ENCODE measurements at regions not wholly inside any gene's neighbourhood (a gene's known extent, or its start where the extent isn't known, plus 50 kb on each side); places are given as distances from the start of the nearest gene placed in this dataset.
A peak's percentile ranks its signal among the peaks of the same experiment; 100 is the strongest.

DNA sequence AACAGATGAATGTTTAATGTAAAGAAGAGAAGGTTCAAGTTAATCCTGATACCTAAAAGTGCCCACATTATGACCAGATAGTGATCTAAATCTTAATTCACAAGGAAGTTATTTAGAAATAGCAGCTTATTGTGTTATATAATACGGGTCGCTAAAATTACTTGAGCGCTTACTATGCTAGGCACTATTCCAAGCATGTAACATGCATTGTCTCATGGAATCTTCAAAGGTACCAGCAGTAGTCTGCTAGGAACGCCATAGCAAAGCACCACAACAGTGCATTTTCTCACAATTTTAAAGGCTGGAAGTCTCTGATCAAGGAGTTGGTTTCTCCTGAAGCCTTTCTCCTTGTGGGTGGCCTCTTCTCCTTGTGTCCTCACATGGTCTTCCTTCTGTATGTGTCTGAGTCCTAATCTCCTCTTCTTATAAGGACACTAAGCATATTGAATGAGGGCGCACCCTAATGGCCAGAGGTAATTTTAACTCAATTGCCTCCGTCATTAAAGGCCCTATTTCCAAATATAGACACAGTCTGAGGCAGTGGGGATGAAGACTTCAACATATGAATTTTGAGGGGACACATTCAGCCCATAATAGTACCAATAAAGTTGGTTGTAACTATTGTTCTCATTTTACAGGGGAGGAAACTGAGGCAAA lies 118.4 kb downstream of the LRRC30 start:
- no peak for DNase-seq (ENCODE audit: low spot score)

DNA sequence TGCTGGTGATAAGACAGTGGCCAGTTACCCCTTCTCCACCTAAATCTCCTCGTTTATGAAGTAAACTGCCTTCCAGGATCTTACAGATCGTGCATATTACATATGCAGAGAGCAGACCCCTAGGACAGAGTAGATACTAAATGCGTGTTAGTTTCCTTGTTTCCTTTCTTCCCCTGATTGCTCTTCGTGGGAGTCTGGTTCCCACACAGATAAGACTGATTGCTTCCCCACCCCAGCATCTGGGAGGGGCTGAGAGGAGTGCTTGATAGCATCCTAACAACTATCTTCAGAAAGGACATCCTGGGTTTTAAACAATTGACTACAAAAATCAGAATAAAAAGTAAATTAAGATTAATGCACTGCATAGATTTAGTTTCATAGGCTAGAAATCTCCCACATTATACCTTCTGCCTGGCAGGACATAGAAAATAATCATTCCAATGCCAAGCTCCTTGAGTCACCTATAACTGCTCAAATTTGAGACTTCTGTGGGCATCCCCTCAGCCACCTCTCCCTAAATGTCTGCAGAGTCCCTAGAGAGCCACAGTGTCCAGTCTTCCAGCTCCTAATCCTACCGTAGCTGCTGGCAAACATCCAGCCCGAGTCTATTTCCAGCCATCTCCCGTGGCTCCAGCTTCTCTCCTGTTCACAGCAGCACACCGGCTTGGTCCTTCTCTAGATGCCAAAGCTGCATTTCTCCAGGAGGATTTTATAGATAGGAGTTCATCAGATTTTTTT lies 128.3 kb downstream of the LRRC30 start:
- DNase-seq (ENCODE audit: low spot score) = no peak

DNA sequence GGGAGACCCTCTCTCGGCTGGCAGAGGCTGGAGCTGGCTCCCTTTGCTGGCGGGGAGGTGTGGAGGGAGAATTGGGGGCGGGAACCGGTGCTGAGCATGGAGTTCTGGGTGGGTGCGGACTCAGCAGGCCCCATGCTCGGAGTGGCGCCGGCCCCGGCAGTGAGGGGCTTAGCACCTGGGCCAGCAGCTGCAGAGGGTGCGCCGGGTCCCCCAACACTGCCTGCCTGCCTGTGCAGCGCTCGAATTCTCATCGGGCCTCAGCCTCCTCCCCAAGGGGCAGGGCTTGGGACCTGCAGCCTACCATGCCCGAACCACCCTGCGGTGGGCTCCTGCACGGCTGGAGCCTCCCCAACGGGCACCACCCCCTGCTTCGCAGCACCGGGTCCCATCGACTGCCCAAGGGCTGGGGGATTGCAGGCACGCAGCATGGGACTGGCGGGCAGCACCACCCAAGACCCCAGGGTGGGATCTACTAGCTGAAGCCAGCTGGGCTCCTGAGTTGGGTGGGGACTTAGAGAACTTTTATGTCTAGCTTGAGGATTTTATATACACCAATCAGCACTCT lies 129.8 kb downstream of the LRRC30 start:
- DNase-seq (ENCODE audit: low spot score) = no peak

DNA sequence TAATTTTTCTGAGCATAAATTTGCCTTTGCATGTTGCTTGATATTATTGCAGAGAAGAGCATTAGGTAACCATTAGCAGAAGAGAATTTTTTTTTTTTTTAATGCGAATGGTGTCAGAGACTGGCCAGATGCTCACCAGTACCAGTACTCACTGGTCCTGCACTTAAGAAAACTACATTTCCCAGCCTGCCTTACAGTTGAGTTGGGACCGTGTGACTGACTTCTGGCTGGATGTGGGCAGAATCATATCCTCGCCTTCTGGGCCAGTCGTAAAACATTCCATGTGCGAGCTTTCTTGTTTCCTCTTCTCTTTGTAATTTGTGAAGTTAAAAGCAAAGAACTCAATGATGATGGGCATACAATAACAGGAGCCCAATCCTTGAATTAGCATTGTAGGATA lies 132.4 kb downstream of the LRRC30 start:
- no peak for DNase-seq (ENCODE audit: low spot score)

DNA sequence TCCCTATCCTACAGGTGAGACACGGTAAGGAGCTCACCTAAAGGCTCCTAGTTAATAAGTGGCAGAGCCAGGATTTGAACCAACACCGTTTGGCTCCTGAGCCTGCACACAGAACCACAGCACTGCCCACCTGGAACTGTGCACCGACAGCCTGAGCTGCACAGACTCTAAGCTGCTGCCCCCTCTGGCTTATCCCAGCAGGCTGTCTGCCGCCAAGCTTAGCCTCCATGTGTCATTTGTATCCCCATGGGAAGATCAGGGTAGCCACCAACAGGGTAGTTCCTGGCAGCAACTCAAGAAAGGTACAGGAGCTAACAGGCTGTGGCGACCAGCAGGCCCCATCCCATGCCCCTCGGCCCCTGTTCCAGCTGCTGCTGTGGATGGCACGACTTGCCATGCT lies 135.7 kb downstream of the LRRC30 start:
- DNase-seq (ENCODE audit: low spot score) = no peak

DNA sequence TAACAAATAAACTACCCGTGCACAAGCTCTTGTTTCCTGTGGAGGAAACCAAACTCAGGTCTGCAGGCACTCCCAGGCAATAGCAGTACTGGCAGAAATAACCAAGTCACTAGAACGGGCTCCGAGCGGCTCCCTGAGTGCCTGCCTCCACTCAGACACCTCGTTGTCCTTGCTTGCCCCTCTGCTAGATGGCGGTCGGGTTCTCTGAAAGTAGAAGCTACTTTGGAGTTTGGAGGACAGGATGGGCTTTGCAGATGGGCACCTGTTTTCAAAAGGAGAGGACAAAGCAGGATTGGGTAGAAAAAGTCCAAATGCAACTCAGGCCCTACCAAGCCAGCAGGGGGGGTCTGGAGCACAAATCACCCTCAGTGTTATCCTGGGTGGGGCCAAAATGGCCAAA lies 136.4 kb downstream of the LRRC30 start:
- no peak for DNase-seq (ENCODE audit: low spot score)

DNA sequence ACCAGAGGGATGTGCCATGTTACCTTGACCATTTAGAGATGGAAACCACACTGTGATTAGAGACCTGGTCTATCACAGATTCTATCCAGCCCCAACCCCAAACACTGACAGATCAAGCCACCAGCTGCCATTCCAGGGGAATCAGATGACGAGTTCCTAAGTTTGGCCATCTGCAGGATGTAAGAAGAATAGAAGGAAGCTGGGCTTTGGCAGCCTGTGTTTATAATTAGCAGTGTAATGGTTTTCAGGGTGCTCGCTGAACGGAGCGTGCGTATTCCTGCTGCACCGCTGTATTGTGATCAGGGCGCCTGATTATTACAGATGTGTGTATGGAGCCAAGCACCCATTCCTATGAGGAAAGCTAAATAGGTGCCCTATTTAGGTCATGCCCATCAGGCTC lies 138.1 kb downstream of the LRRC30 start:
- peak; percentile 19 for DNase-seq (ENCODE audit: low spot score)

DNA sequence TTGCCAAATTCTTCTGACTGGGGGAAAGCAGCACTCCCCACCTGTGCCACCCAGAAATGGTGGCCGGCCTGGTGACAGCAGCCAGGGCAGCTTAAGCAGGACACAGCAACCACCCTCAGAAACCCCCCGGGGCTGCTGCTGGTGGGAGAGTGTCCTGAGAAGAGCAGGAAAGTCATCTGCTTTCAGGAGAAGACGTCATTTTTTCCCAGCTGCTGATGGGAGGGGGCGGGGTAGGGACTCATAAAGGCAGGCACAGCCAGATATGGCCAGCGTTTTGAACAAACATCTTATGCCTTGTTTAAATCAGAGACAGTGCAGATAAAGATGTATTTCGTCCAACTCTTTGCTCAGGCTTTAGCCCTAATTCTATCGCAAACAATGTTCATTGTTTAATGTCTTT lies 139.5 kb downstream of the LRRC30 start:
- peak; percentile 58 for DNase-seq (ENCODE audit: low spot score)

DNA sequence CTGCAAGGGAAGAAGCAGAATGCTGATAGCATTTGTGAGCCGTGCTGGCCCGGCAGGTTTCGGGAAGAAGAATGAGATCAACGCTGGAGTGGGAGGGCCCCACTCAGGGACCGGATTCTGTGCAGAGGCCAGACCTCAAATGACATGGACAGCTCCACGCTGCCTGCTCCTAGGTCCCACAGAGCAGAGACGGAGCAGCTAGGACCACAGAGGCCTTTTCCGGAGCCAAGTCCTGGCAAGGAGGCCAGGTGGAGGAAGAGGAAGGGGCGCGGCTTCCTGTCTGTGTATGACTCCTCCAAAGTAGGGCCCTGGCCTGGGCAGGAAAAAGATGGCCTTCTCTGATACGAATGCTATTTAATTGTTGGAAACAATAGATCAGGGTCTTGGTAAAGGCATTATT lies 139.9 kb downstream of the LRRC30 start:
- peak; percentile 51 for DNase-seq (ENCODE audit: low spot score)

DNA sequence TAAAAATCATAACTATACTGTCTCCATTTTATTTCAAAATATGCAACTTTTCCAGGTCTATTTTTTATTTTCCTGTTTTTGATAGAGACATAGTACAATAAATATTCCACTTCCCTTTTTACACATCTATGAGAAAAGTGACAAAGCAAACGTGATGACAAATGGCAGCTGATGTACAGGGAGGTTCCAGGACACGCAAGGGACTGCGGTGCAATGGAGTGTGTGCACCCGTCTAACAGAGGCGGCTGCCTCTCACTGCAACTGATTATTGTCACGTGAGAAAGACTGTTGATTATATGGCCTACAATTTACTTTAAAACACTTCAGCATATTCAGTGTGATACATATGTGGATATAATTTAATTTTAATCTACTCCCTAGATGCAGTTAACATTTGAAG lies 142.6 kb downstream of the LRRC30 start:
- DNase-seq (ENCODE audit: low spot score) = no peak

DNA sequence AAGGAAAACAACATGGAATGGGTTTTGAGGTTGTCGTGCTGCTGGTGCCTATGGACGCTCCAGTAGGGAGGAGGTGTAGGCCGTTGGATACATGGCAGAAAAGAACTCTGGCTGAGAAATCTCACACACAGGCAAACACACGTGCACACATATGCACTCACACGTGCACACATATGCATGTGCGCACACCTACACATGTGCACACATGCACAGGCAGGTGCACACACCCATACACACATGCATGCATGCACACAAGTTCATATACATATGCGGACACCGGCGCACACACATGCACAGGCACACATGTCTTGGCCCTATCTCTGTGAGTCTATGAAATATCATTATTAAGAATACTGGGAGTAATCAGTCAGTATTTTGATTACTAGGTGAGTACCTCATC lies 150.4 kb downstream of the LRRC30 start:
- no peak for DNase-seq (ENCODE audit: low spot score)

DNA sequence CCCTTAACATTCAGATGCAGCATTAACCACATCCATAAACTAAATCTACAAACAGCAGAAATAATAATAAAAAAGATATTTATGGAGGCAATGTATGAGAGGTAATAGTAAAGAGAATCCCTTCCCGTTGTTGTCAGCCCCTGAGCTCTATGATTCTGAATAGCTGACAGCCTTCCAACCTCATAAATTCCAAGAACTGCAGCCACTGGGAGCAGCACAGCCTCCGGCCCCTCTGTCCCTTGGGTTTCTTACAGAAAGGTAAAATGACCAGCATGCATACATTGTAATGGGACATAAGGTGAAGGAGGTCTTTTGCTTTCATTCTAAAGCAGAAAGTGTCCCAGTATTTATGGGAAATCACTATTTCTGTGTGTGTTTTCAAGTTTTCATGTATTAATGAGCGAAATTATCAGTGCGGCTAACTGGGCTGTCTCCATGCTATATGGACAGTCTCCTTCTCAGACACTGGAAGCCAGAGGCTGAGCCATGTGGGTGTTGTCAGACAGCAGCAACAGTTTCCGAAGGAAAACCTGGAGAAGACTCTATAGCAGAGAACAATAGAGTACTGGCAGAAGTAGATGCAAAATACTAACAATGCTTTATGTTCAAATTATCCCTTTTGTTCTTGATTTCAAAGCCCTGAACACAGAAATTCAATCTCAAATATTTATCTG lies 151.6 kb downstream of the LRRC30 start:
- DNase-seq (ENCODE audit: low spot score) = no peak

DNA sequence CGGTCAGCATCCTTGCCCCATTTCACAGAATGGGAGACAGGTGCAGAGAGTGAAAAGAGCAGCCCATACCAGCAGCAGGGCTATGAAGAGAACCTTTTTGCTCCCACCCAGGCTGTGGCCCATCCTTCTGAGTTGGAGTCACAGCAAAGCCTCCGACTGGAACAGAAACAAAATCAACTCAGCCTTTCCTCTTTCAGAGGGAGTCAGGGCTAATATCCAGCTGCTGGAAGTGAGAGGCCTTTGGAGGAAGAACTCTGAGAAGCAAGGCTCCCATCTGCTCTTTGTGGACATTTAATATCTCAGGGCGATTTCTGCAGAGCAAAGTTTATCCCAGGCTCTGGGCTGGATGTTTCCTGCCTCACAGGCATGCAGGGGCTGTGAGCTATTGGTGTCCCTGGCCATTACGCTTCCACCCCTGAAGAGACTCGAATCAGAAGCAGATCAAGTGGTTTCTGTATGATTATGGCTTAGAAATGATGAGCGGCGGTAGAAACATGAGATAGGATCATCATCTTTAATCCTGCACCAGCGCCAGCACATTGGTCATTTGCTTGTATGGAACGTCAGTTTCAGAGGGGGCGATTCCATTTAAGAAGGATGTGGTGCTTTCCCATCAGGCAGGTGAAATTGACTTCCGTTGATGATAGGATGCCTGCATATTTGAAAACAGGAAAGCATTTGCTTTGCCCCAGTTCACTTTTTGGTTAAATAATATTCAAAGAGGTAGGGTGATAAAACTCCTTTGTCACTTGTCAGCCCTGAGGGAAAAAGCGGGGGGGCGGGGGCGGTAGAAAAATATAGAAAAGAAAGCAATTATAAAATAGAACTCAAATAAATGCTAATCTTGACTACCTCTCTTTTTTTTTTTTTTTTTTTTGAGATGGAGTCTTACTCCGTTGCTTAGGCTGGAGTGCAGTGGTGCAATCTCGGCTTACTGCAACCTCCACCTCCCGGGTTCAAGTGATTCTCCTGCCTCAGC lies 152.4 kb downstream of the LRRC30 start:
- DNase-seq (ENCODE audit: low spot score) = no peak

DNA sequence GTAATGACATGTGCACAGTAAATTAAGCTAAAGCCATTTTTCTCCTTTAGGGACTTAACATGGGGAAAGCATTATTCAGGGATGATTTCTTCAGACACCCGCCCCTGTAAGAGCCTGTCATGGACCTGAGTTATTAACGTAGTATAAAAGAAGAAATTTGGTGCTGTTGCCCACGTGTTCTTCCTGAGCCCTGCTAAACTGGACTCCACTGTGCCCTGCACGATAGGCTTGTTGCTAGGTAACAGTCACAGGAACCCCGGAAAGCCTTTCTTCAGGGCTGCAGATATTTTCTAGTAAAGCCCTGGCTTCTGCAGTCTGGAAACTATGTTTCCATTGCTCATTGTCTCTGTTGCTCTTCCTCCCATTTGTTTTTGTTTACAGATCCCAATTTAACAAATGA lies 157.9 kb downstream of the LRRC30 start:
- peak; percentile 13 for DNase-seq (ENCODE audit: low spot score)

DNA sequence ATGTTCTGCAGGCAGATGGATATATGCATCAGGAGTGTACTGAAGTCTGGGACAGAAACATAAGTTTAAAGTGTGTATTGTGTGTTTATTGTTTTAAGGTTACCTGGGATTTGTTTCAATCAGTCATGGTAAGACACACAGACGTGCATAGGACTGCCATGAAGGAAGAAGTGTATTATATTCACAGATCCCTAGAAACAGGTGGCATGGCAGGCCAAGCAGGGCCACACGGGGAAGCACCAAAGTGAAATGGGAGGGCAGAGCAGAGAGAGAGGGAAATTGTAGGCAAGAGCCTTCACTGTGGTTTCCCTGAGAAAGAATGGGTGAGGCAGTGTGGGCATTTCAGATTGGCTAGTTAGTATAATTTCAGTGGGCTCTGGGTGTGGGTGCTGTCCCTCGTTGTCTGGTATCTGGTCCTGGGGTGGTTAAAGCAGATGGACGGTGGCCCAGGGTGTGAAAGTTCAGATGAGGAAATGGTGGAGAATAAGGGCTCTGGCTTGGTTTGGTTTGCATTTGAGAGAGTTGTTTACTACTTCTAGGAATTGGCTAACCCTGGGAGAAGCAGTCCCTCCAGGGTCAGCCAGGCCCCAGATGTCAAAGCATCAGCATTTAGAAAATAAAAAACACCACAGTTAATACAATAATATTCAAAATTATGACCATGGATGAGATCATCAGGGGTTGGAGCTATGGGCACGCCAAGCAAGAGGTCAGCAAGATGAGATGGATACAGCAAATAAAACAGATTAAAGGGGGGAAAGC lies 160.0 kb downstream of the LRRC30 start:
- DNase-seq (ENCODE audit: low spot score) = no peak

DNA sequence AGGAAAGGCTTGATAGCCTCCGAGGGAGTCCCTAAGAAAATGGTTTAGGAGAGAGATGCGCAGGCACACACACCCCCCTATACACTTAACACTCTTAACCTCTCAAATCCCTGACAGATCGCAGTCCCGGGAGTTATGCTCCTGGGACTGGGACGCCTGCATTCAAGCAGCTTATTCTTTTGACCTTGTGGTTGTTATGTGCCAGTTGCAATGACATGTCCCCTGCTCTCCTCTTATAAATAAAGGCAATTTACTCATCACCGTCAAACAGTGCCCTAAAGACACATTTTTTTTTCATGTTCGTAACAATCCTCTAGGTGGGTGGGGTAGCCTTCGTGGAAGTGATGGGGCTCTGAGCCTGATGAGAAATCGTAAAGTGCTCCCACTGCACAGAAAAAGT lies 162.2 kb downstream of the LRRC30 start:
- DNase-seq (ENCODE audit: low spot score) = no peak

DNA sequence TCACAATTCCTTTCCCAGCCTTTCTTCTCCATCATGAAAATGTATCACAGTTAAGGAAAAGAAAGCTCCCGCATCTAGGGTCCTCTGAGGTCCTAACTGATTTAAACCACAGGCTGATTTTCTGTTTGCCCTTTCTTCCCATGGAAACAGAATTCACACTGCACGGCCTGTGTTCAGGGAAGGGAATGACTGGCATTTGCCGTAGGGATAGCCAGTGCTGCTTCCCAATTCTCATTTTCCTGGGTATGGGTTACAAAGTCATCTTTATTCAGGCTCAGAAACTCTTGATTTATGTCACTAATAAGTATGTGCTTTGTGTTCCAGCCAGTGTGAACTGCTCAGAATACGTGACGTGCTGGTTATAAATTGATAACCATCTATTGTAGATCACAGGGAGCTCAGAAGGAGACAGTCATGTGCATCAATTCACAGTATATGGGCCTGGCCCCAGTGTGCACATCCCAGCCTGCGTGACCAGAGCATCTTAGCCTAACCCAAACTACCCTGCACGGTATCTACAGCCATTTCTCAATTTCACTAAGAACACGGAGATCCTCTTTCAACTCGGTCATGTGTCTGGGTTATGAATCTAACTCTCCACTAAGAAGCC lies 163.3 kb downstream of the LRRC30 start:
- DNase-seq (ENCODE audit: low spot score) = peak; percentile 62

DNA sequence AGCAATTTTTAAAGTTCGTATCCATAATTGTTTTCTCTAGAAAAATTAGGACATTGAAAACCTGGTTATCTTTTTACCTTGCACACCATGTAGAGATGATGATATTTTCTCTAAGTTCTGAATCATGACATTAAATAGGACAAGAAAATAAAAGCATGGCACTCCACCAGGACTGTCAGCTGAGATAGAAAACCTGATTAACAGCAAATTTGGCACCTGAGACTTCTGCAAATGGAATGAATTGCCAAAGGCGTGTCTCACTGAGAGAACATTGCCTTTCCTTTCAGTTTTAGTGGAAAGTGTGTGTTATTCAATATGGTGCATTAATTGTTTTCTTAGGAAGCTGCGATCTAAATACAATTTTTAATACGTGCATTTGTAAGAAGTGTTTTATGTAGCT lies 164.7 kb downstream of the LRRC30 start:
- no peak for DNase-seq (ENCODE audit: low spot score)

DNA sequence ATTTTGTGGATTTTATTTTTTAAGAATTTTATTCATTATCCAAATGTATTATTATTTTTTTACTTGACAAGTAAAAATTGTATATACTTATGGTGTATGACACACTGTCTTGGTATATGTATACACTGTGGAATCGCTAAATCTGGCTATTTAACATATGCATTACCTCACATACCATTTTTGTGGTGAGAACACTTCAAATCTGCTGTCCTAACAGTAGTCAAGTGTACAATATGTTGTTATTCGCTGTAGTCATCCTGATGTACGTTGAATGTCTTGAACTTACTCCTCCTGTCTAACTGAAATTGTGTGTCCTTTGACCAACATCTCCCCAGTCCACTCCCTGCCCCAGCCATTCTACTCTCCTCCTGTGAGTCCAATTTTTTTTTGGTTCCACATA lies 153.2 kb upstream of the PTPRM start:
- no peak for DNase-seq (ENCODE audit: low spot score)

DNA sequence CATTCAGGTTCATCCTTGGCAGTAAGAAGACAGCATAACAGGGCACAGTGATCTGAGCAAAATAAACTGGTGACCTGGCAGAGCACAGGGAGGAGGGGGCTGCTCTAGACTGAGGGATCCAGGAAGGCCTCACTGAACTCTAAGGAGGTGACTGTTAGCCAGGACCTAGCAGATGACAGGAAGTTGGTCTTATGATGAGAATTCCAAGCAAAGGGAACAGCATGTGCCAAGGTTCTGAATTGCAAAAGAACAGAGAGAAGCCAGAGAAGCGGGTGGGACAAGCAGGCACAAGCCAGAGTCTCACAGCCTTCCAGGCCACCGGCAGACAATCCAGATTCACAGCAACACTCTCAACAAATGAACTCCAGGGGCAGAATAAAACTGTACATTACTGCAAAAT lies 152.7 kb upstream of the PTPRM start:
- peak; percentile 10 for DNase-seq (ENCODE audit: low spot score)
